Liver (tissue), 8 donors: ENCODE measurements at regions not wholly inside any gene's neighbourhood (a gene's known extent, or its start where the extent isn't known, plus 50 kb on each side); places are given as distances from the start of the nearest gene placed in this dataset.

Experiments
- DNase-seq: peaks from one replicate; pipeline ENCODE4 v3.0.0-alpha.2; 2017; ENCODE audit warnings: low spot score
- H3K27ac ChIP-seq, 2 donors: one replicate each; pipeline ENCODE4 v1.7.0; 2013; ENCODE audit warnings: inconsistent platforms in 2 of 2, low read length in 2 of 2, control low read depth in 1 of 2, low read depth in 1 of 2, mild to moderate bottlenecking in 1 of 2
- H3K27me3 ChIP-seq, 4 donors: one replicate each; pipeline versions ENCODE4 v1.6.1 to v1.7.0; 2013; ENCODE audit warnings: low read length in 3 of 4, inconsistent platforms in 1 of 4, mild to moderate bottlenecking in 1 of 4, moderate library complexity in 1 of 4; ENCODE audit not compliant: control insufficient read depth in 4 of 4, insufficient read depth in 4 of 4
- H3K36me3 ChIP-seq, 4 donors: one replicate each; pipeline versions ENCODE4 v1.6.1 to v1.7.0; 2013; ENCODE audit warnings: low read length in 3 of 4, mild to moderate bottlenecking in 3 of 4, low read depth in 1 of 4, moderate library complexity in 1 of 4; ENCODE audit not compliant: control insufficient read depth in 4 of 4, insufficient read depth in 3 of 4
- H3K4me1 ChIP-seq, 4 donors: one replicate each; pipeline versions ENCODE4 v1.6.1 to v1.7.0; 2013; ENCODE audit warnings: low read length in 3 of 4, mild to moderate bottlenecking in 3 of 4, moderate library complexity in 1 of 4; ENCODE audit not compliant: control insufficient read depth in 4 of 4, insufficient read depth in 4 of 4
- H3K4me3 ChIP-seq, 3 donors: one replicate each; pipeline versions ENCODE4 v1.6.1 to v1.7.0; 2013; ENCODE audit warnings: low read length in 3 of 3, control low read depth in 1 of 3, low read depth in 1 of 3, mild to moderate bottlenecking in 1 of 3
- H3K9ac ChIP-seq, 2 donors: one replicate each; pipeline ENCODE4 v1.7.0; 2013; ENCODE audit warnings: low read length in 2 of 2, mild to moderate bottlenecking in 2 of 2, moderate library complexity in 2 of 2, control low read depth in 1 of 2, low read depth in 1 of 2
- H3K9me3 ChIP-seq, 4 donors: one replicate each; pipeline versions ENCODE4 v1.6.1 to v1.7.0; 2013; ENCODE audit warnings: low read length in 3 of 4; ENCODE audit not compliant: control insufficient read depth in 4 of 4
- EGR1 ChIP-seq, 2 donors: IDR thresholded peaks; 2 replicates each; pipeline ENCODE4 v1.6.1; 2016 to 2018; ENCODE audit warnings: antibody characterized with exemption in 2 of 2, low read depth in 2 of 2
- FOXA1 ChIP-seq: IDR thresholded peaks from 2 replicates; pipeline ENCODE4 v1.6.1; 2016; ENCODE audit warnings: antibody characterized with exemption
- FOXA2 ChIP-seq: IDR thresholded peaks from 2 replicates; pipeline ENCODE4 v1.6.1; 2016; ENCODE audit warnings: antibody characterized with exemption
- GABPA ChIP-seq, 2 donors: IDR thresholded peaks in 1 of 2; conservative IDR thresholded peaks in 1 of 2; 2 replicates each; pipeline ENCODE4 v1.6.1; 2016; ENCODE audit warnings: antibody characterized with exemption in 2 of 2, mild to moderate bottlenecking in 1 of 2, moderate library complexity in 1 of 2
- HNF4A ChIP-seq, 2 donors: conservative IDR thresholded peaks; 2 replicates each; pipeline ENCODE4 v1.6.1; 2016; ENCODE audit warnings: antibody characterized with exemption in 2 of 2, mild to moderate bottlenecking in 2 of 2
- HNF4G ChIP-seq: IDR thresholded peaks from 2 replicates; pipeline ENCODE4 v1.6.1; 2016; ENCODE audit warnings: antibody characterized with exemption
- JUND ChIP-seq, 2 donors: IDR thresholded peaks; 2 replicates each; pipeline ENCODE4 v1.6.1; 2016; ENCODE audit warnings: antibody characterized with exemption in 2 of 2
- NR2F2 ChIP-seq: IDR thresholded peaks from 2 replicates; pipeline ENCODE4 v1.6.1; 2016; ENCODE audit warnings: antibody characterized with exemption
- RAD21 ChIP-seq, 2 donors: IDR thresholded peaks; 2 replicates each; pipeline ENCODE4 v1.6.1; 2016; ENCODE audit warnings: antibody characterized with exemption in 2 of 2, mild to moderate bottlenecking in 2 of 2
- RXRA ChIP-seq, 2 donors: IDR thresholded peaks; 2 replicates each; pipeline ENCODE4 v1.6.1; 2017 to 2018; ENCODE audit warnings: antibody characterized with exemption in 2 of 2, mild to moderate bottlenecking in 1 of 2
- SP1 ChIP-seq: IDR thresholded peaks from 2 replicates; pipeline ENCODE4 v1.6.1; 2018; ENCODE audit warnings: antibody characterized with exemption, mild to moderate bottlenecking
- TAF1 ChIP-seq: conservative IDR thresholded peaks from 2 replicates; pipeline ENCODE4 v1.6.1; 2016; ENCODE audit warnings: antibody characterized with exemption, mild to moderate bottlenecking
- YY1 ChIP-seq: IDR thresholded peaks from 2 replicates; pipeline ENCODE4 v1.6.1; 2016; ENCODE audit warnings: antibody characterized with exemption, mild to moderate bottlenecking
- WGBS: extraction: QIAGEN DNeasy Blood & Tissue Kit; methylation state at CpG from one replicate; pipeline ENCODE4 v1.1.7; 2013; 5-methylcytosine and 5-hydroxymethylcytosine counted together
- TF ChIP-seq, protein P1 (sequence below): IDR thresholded peaks from 2 replicates; pipeline ENCODE4 v1.6.1; 2016; ENCODE audit warnings: antibody characterized with exemption, mild to moderate bottlenecking
- TF ChIP-seq, protein P2 (sequence below): IDR thresholded peaks from 2 replicates; pipeline ENCODE4 v1.6.1; 2016; ENCODE audit warnings: antibody characterized with exemption
- TF ChIP-seq, protein P3 (sequence below): IDR thresholded peaks from 2 replicates; pipeline ENCODE4 v1.6.1; 2016; ENCODE audit warnings: antibody characterized with exemption
- TF ChIP-seq, protein P4 (sequence below): IDR thresholded peaks from 2 replicates; pipeline ENCODE4 v1.6.1; 2016; ENCODE audit warnings: antibody characterized with exemption
- TF ChIP-seq, protein P5 (sequence below): fragments of 150-350 bp; IDR thresholded peaks from 2 replicates; pipeline ENCODE4 v1.5.1; 2017; ENCODE audit warnings: improper control_type of control experiment, low read depth, low read length; ENCODE audit not compliant: missing input control
- donor health status: healthy.
- donor health status: healthy.
- donor health status: healthy.
- donor health status: healthy.
- donor health status: healthy.

DNA sequence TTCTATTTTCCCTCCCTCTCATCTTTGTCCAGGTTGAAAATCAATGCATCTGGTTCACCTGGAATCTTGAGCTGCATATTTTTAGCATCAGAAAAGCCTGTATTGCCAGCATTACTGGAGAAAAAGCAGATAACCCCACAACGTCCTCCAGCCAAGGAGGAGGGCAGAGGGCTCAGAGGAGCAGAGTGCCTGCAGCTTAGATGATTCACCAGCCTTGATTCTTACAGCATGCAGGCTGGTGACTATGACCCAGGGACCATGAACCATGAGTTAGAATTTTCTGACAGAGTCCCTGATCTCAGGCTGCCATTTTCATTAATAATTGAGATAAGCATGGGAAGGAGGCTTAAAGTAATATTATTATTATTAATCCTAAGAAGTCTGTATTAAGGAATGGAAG is 278.2 kb downstream of the BRINP1 start (continued):
- TF ChIP-seq, protein P1, sequence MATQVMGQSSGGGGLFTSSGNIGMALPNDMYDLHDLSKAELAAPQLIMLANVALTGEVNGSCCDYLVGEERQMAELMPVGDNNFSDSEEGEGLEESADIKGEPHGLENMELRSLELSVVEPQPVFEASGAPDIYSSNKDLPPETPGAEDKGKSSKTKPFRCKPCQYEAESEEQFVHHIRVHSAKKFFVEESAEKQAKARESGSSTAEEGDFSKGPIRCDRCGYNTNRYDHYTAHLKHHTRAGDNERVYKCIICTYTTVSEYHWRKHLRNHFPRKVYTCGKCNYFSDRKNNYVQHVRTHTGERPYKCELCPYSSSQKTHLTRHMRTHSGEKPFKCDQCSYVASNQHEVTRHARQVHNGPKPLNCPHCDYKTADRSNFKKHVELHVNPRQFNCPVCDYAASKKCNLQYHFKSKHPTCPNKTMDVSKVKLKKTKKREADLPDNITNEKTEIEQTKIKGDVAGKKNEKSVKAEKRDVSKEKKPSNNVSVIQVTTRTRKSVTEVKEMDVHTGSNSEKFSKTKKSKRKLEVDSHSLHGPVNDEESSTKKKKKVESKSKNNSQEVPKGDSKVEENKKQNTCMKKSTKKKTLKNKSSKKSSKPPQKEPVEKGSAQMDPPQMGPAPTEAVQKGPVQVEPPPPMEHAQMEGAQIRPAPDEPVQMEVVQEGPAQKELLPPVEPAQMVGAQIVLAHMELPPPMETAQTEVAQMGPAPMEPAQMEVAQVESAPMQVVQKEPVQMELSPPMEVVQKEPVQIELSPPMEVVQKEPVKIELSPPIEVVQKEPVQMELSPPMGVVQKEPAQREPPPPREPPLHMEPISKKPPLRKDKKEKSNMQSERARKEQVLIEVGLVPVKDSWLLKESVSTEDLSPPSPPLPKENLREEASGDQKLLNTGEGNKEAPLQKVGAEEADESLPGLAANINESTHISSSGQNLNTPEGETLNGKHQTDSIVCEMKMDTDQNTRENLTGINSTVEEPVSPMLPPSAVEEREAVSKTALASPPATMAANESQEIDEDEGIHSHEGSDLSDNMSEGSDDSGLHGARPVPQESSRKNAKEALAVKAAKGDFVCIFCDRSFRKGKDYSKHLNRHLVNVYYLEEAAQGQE: no peak
- no peak for TF ChIP-seq RAD21 (IDR thresholded peaks at IDR 0.05)
- TF ChIP-seq RXRA (IDR thresholded peaks at IDR 0.05): no peak

DNA sequence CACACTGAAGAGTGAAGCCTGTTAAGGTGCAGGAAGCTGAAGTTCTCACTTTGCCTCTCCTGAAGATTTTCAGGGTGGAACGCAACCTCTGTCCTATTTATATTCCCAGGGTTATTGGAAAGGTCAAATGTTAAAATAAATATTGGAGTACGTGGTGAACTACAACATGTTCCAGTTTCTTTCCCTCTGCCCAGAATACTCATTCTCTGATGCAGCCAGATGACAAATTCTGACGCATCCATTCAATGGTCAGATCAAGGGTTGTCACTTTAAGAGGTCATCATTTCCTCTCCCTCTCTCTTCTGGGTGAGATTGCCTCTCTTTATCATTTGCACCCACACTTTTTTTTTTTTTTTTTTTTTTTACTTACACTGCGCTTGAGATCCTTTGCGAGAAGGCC is 277.1 kb downstream of the BRINP1 start:
- H3K36me3 ChIP-seq: no peaks in the 10 kb centered on the region
- no peak for DNase-seq
- TF ChIP-seq FOXA2: no peak
- peak in 1 of 2 donors; percentile 45 for TF ChIP-seq RXRA (IDR thresholded peaks at IDR 0.05)
- peaks cover 0 to 6% (median 0%) of the 10 kb centered on the region in 4 donors for H3K27me3 ChIP-seq
- H3K9ac ChIP-seq: no peak overlapping the region
- no peak overlapping the region for H3K27ac ChIP-seq
- no peaks in the 10 kb centered on the region for H3K9me3 ChIP-seq
- 60% methylated on average over 5 of the region's 5 CpGs for WGBS
- no peak overlapping the region for H3K4me3 ChIP-seq
- H3K4me1 ChIP-seq: peaks cover 0 to 1% (median 0%) of the 10 kb centered on the region in 4 donors

DNA sequence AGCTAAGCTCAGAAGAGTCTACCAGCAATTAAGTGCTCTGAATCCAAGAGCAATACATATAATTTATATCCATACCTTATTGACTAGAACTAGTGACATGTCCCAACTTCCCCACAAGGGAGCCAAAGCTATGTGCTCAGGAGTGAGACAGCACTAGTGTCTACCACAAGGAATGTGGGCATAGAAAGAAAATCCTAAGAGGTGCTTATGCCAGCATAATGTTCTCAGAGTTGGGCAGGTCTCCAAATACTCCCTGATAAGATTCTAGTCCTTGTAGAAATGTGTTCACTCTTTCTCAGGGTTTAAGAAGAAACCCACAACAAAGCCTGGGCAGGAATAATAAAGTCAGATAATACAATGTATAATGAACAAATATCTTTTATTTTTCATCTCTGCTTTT is 275.1 kb downstream of the BRINP1 start:
- no peak for DNase-seq
- TF ChIP-seq GABPA (IDR thresholded peaks at IDR 0.05 in 1 of 2, conservative IDR thresholded peaks at IDR 0.05 in 1 of 2): no peak
- no peak for TF ChIP-seq HNF4A (conservative IDR thresholded peaks at IDR 0.05)
- TF ChIP-seq EGR1 (IDR thresholded peaks at IDR 0.05; ENCODE audit: low read depth in 2 of 2): no peak
- no peak for TF ChIP-seq TAF1
- TF ChIP-seq, protein P2, sequence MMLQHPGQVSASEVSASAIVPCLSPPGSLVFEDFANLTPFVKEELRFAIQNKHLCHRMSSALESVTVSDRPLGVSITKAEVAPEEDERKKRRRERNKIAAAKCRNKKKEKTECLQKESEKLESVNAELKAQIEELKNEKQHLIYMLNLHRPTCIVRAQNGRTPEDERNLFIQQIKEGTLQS: no peak
- TF ChIP-seq RAD21 (IDR thresholded peaks at IDR 0.05): no peak
- no peak for TF ChIP-seq SP1
- no peak for TF ChIP-seq FOXA1
- TF ChIP-seq RXRA (IDR thresholded peaks at IDR 0.05): no peak
- TF ChIP-seq, protein P3, sequence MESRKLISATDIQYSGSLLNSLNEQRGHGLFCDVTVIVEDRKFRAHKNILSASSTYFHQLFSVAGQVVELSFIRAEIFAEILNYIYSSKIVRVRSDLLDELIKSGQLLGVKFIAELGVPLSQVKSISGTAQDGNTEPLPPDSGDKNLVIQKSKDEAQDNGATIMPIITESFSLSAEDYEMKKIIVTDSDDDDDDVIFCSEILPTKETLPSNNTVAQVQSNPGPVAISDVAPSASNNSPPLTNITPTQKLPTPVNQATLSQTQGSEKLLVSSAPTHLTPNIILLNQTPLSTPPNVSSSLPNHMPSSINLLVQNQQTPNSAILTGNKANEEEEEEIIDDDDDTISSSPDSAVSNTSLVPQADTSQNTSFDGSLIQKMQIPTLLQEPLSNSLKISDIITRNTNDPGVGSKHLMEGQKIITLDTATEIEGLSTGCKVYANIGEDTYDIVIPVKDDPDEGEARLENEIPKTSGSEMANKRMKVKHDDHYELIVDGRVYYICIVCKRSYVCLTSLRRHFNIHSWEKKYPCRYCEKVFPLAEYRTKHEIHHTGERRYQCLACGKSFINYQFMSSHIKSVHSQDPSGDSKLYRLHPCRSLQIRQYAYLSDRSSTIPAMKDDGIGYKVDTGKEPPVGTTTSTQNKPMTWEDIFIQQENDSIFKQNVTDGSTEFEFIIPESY: no peak
- TF ChIP-seq, protein P1: no peak
- no peak for TF ChIP-seq NR2F2
- no peak for TF ChIP-seq FOXA2
- TF ChIP-seq, protein P4, sequence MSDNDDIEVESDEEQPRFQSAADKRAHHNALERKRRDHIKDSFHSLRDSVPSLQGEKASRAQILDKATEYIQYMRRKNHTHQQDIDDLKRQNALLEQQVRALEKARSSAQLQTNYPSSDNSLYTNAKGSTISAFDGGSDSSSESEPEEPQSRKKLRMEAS: no peak
- no peak for TF ChIP-seq JUND (IDR thresholded peaks at IDR 0.05)
- no peak for TF ChIP-seq HNF4G
- TF ChIP-seq, protein P5, sequence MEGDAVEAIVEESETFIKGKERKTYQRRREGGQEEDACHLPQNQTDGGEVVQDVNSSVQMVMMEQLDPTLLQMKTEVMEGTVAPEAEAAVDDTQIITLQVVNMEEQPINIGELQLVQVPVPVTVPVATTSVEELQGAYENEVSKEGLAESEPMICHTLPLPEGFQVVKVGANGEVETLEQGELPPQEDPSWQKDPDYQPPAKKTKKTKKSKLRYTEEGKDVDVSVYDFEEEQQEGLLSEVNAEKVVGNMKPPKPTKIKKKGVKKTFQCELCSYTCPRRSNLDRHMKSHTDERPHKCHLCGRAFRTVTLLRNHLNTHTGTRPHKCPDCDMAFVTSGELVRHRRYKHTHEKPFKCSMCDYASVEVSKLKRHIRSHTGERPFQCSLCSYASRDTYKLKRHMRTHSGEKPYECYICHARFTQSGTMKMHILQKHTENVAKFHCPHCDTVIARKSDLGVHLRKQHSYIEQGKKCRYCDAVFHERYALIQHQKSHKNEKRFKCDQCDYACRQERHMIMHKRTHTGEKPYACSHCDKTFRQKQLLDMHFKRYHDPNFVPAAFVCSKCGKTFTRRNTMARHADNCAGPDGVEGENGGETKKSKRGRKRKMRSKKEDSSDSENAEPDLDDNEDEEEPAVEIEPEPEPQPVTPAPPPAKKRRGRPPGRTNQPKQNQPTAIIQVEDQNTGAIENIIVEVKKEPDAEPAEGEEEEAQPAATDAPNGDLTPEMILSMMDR: no peak
- TF ChIP-seq YY1: no peak
- no peak overlapping the region for H3K27ac ChIP-seq
- H3K4me1 ChIP-seq: peaks cover 0 to 1% (median 0%) of the 10 kb centered on the region in 4 donors
- no peaks in the 10 kb centered on the region for H3K36me3 ChIP-seq
- H3K9ac ChIP-seq: no peak overlapping the region
- H3K9me3 ChIP-seq: no peaks in the 10 kb centered on the region
- peaks cover 0 to 6% (median 0%) of the 10 kb centered on the region in 4 donors for H3K27me3 ChIP-seq
- H3K4me3 ChIP-seq: no peak overlapping the region
